Activated T-helper 2 cell treated with anti-CD3 and anti-CD28 coated beads, Interferon-gamma antibody, Interleukin-2, Interleukin-4, amounts not matched to agents 10 μg/mL and 5 μg/mL and 100 μg/mL, durations not matched to agents 14 hours and 24 hours and 36 hours (primary cell): ENCODE measurements at regions not wholly inside any gene's neighbourhood (a gene's known extent, or its start where the extent isn't known, plus 50 kb on each side); places are given as distances from the start of the nearest gene placed in this dataset.

Experiments
- DNase-seq: peaks from one replicate; pipeline ENCODE4 v3.0.0; 2021; ENCODE audit warnings: low spot score
- H3K27ac Mint-ChIP-seq: one replicate; pipeline ENCODE4 v1.8.0; 2021; ENCODE audit warnings: mixed read lengths
- H3K27me3 Mint-ChIP-seq: one replicate; pipeline ENCODE4 v1.8.0; 2021; ENCODE audit warnings: low read depth, mixed read lengths
- H3K36me3 Mint-ChIP-seq: one replicate; pipeline ENCODE4 v1.8.0; 2021; ENCODE audit warnings: low read depth, mixed read lengths
- H3K4me1 Mint-ChIP-seq: one replicate; pipeline ENCODE4 v1.8.0; 2021; ENCODE audit warnings: low read depth, mixed read lengths
- H3K4me3 Mint-ChIP-seq: one replicate; pipeline ENCODE4 v1.8.0; 2021; ENCODE audit warnings: low read depth, mild to moderate bottlenecking, moderate library complexity, mixed read lengths
- H3K9me3 Mint-ChIP-seq: one replicate; pipeline ENCODE4 v1.8.0; 2021; ENCODE audit warnings: mixed read lengths
- intact Hi-C: fragments of 100-400 bp; cut with micrococcal nuclease; formaldehyde crosslinking; loops from one replicate; pipeline ENCODE4 v1.15.1; 2023

DNA sequence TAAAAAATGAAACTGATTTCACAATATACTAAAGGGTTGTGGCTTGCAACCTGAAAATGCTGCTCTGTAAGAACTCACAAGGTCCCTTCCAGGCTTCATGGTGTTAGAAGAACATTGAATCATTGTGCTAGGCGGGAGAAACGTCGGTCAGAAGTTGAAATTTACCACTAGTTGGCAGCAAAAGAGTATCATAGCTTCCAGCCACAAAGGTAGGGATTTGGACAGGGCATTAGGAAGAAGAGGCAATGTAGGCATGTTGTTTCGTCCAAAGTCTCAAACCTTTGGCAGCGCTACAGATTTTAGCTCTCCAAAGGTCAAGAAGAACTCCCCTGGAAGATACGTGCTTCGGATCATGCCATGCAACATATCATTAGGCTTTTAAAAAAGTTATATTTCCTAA lies 62.5 kb upstream of the ZP4 start:
- Mint-ChIP-seq H3K9me3 (no peaks in the 10 kb centered on the region), H3K27ac (no peak overlapping the region), H3K4me1 (no peaks in the 10 kb centered on the region), H3K4me3 (no peak overlapping the region), H3K27me3 (no peaks in the 10 kb centered on the region), H3K36me3 (no peaks in the 10 kb centered on the region)
- DNase-seq = no peak
- intact Hi-C loops = no loop called here
